IMR-90 (cell line): ENCODE measurements at regions not wholly inside any gene's neighbourhood (a gene's known extent, or its start where the extent isn't known, plus 50 kb on each side); places are given as distances from the start of the nearest gene placed in this dataset.

Experiments used
- ATAC-seq: fragments of 200-7000 bp; cut with Tn5 transposase; 2 replicates; pipeline ENCODE4 v1.9.1; 2020; ENCODE audit warnings: low read depth, mild to moderate bottlenecking, moderate library complexity
- BruUV-seq: library from RNA; stranded (reverse); fragments of 400-500 nt; replicated peaks from 2 replicates; lab custom pipeline; 2021; lab: Mats Ljungman, UMichigan
- CTCF ChIA-PET: fragments of 300-600 bp; formaldehyde crosslinking; extraction: SDS; loops from one replicate; lab custom pipeline; 2021; ENCODE audit warnings: antibody characterized with exemption; lab: Yijun Ruan, JAX
- POLR2A ChIA-PET: fragments of 300-600 bp; sonication (Branson Sonifier 250); formaldehyde crosslinking; loops from one replicate; lab custom pipeline; 2022; ENCODE audit warnings: antibody characterized with exemption; ENCODE audit not compliant: unreplicated experiment; lab: Charles Lee
- DNase-seq: peaks from one replicate; pipeline ENCODE4 v3.0.0; 2013
- H2AFZ ChIP-seq: replicated peaks from 2 replicates; pipeline ENCODE3; 2013; ENCODE audit warnings: low read length, mild to moderate bottlenecking; ENCODE audit not compliant: poor library complexity
- H2AK5ac ChIP-seq: 2 replicates; pipeline ENCODE4 v1.6.1; 2013; ENCODE audit warnings: low read depth, low read length, inconsistent platforms
- H2AK9ac ChIP-seq: replicated peaks from 2 replicates; pipeline ENCODE3; 2013; ENCODE audit warnings: mild to moderate bottlenecking, low read depth, low read length, moderate library complexity; ENCODE audit not compliant: poor library complexity
- H2BK120ac ChIP-seq: 2 replicates; pipeline ENCODE4 v1.6.1; 2013; ENCODE audit warnings: low read depth, low read length, inconsistent platforms
- H2BK15ac ChIP-seq: 3 replicates; pipeline ENCODE4 v1.6.1; 2013; ENCODE audit warnings: low read depth, low read length, inconsistent platforms
- H2BK20ac ChIP-seq: 2 replicates; pipeline ENCODE4 v1.6.1; 2013; ENCODE audit warnings: low read depth, mild to moderate bottlenecking, inconsistent platforms, low read length, moderate library complexity
- H2BK5ac ChIP-seq: 2 replicates; pipeline ENCODE4 v1.6.1; 2013; ENCODE audit warnings: mild to moderate bottlenecking, low read depth, low read length, inconsistent platforms; ENCODE audit not compliant: poor library complexity, severe bottlenecking
- H3K14ac ChIP-seq: replicated peaks from 2 replicates; pipeline ENCODE4 v1.6.1; 2013; ENCODE audit warnings: low read depth, low read length, inconsistent platforms
- H3K18ac ChIP-seq: 2 replicates; pipeline ENCODE4 v1.6.1; 2013; ENCODE audit warnings: low read depth, low read length, control low read depth
- H3K23ac ChIP-seq: 2 replicates; pipeline ENCODE4 v1.6.1; 2013; ENCODE audit warnings: low read depth, low read length, inconsistent platforms
- H3K27ac ChIP-seq: 2 replicates; pipeline ENCODE4 v1.5.1; 2013; ENCODE audit warnings: mild to moderate bottlenecking, control low read depth, low read length; ENCODE audit not compliant: insufficient read depth
- H3K27me3 ChIP-seq: 2 replicates; pipeline ENCODE4 v1.6.1; 2013; ENCODE audit warnings: low read length; ENCODE audit not compliant: control insufficient read depth, insufficient read depth
- H3K36me3 ChIP-seq: 2 replicates; pipeline ENCODE4 v1.6.1; 2013; ENCODE audit warnings: low read length, mixed read lengths; ENCODE audit not compliant: control insufficient read depth, insufficient read depth
- H3K4ac ChIP-seq: 2 replicates; pipeline ENCODE4 v1.6.1; 2013; ENCODE audit warnings: low read depth, low read length, inconsistent platforms
- H3K4me1 ChIP-seq: 2 replicates; pipeline ENCODE4 v1.6.1; 2013; ENCODE audit warnings: low read length, mixed read lengths; ENCODE audit not compliant: control insufficient read depth, insufficient read depth
- H3K4me2 ChIP-seq: 2 replicates; pipeline ENCODE4 v1.6.1; 2013; ENCODE audit warnings: low read depth, mild to moderate bottlenecking, control low read depth, low read length, moderate library complexity
- H3K4me3 ChIP-seq: 2 replicates; pipeline ENCODE4 v1.5.1; 2013; ENCODE audit warnings: low read depth, mild to moderate bottlenecking, control low read depth, low read length, moderate library complexity; ENCODE audit not compliant: insufficient read depth
- H3K56ac ChIP-seq: 2 replicates; pipeline ENCODE4 v1.6.1; 2013; ENCODE audit warnings: low read length, inconsistent platforms; ENCODE audit not compliant: insufficient read depth; ENCODE audit errors: extremely low read depth
- H3K79me1 ChIP-seq, 2 experiments: 2 replicates each; pipeline ENCODE4 v1.6.1; 2013; ENCODE audit warnings: low read length in 2 of 2, inconsistent platforms in 1 of 2, low read depth in 1 of 2
- H3K9ac ChIP-seq: 2 replicates; pipeline ENCODE4 v1.6.1; 2013; ENCODE audit warnings: low read depth, low read length, control low read depth
- H3K9me1 ChIP-seq: 2 replicates; pipeline ENCODE4 v1.6.1; 2013; ENCODE audit warnings: low read length, inconsistent platforms; ENCODE audit not compliant: insufficient read depth
- H3K9me3 ChIP-seq: 2 replicates; pipeline ENCODE4 v1.6.1; 2013; ENCODE audit warnings: low read length; ENCODE audit not compliant: control insufficient read depth, insufficient read depth
- H4K20me1 ChIP-seq: 2 replicates; pipeline ENCODE4 v1.6.1; 2013; ENCODE audit warnings: low read length, inconsistent platforms; ENCODE audit not compliant: insufficient read depth
- H4K5ac ChIP-seq: 2 replicates; pipeline ENCODE4 v1.6.1; 2013; ENCODE audit warnings: mild to moderate bottlenecking, low read depth, low read length, control low read depth
- H4K8ac ChIP-seq, 2 experiments: 2 replicates each; pipeline ENCODE4 v1.6.1; 2013; ENCODE audit warnings: low read depth in 2 of 2, low read length in 2 of 2, control low read depth in 1 of 2, inconsistent platforms in 1 of 2
- H4K91ac ChIP-seq: 2 replicates; pipeline ENCODE4 v1.6.1; 2013; ENCODE audit warnings: low read depth, low read length, inconsistent platforms; ENCODE audit not compliant: insufficient read depth
- BHLHE40 ChIP-seq: fragments of 150-350 bp; IDR thresholded peaks from 2 replicates; pipeline ENCODE4 v1.6.1; 2016; ENCODE audit warnings: mild to moderate bottlenecking, low read depth, low read length
- CHD1 ChIP-seq: IDR thresholded peaks from 2 replicates; pipeline ENCODE4 v1.6.1; 2012; ENCODE audit warnings: low read depth, low read length, improper control_type of control experiment
- CTCF ChIP-seq: conservative IDR thresholded peaks from 2 replicates; pipeline ENCODE4 v1.5.1; 2012; ENCODE audit warnings: mild to moderate bottlenecking, low read depth, low read length, improper control_type of control experiment
- ELK1 ChIP-seq: fragments of 150-350 bp; IDR thresholded peaks from 2 replicates; pipeline ENCODE4 v1.6.1; 2016; ENCODE audit warnings: low read depth, mild to moderate bottlenecking, low read length, moderate library complexity, borderline replicate concordance
- FOS ChIP-seq: fragments of 150-350 bp; IDR thresholded peaks from 2 replicates; pipeline ENCODE4 v1.6.1; 2016; ENCODE audit warnings: low read depth, low read length
- MAFK ChIP-seq: IDR thresholded peaks from 2 replicates; pipeline ENCODE4 v1.6.1; 2012; ENCODE audit warnings: low read depth, low read length, improper control_type of control experiment
- MAZ ChIP-seq: IDR thresholded peaks from 2 replicates; pipeline ENCODE4 v1.6.1; 2012; ENCODE audit warnings: low read depth, mild to moderate bottlenecking, low read length, improper control_type of control experiment, moderate library complexity, borderline replicate concordance
- NFE2L2 ChIP-seq: fragments of 150-350 bp; IDR thresholded peaks from 2 replicates; pipeline ENCODE4 v1.6.1; 2016; ENCODE audit warnings: low read depth, mild to moderate bottlenecking, low read length
- POLR2A ChIP-seq: IDR thresholded peaks from 2 replicates; pipeline ENCODE4 v1.6.1; 2012; ENCODE audit warnings: mild to moderate bottlenecking, low read depth, low read length
- RAD21 ChIP-seq: IDR thresholded peaks from 2 replicates; pipeline ENCODE4 v1.6.1; 2012; ENCODE audit warnings: low read length, improper control_type of control experiment
- RCOR1 ChIP-seq: IDR thresholded peaks from 2 replicates; pipeline ENCODE4 v1.6.1; 2012; ENCODE audit warnings: mild to moderate bottlenecking, low read length, improper control_type of control experiment; ENCODE audit not compliant: insufficient replicate concordance
- RFX5 ChIP-seq: IDR thresholded peaks from 2 replicates; pipeline ENCODE4 v1.8.0; 2012; ENCODE audit warnings: low read depth, mild to moderate bottlenecking, low read length, moderate library complexity
- SMC3 ChIP-seq: fragments of 150-350 bp; IDR thresholded peaks from 2 replicates; pipeline ENCODE4 v1.6.1; 2016; ENCODE audit warnings: low read depth, mild to moderate bottlenecking, antibody characterized with exemption, low read length, moderate library complexity
- USF2 ChIP-seq: fragments of 150-350 bp; IDR thresholded peaks from 2 replicates; pipeline ENCODE4 v1.6.1; 2017; ENCODE audit warnings: mild to moderate bottlenecking, antibody characterized with exemption, low read length, low read depth
- WGBS, 2 experiments: methylation state at CpG; one replicate each; pipeline versions ENCODE4 v1.1.5 to v1.1.7; 2013; ENCODE audit warnings: missing lambda C conversion rate in 2 of 2; ENCODE audit not compliant: insufficient read length in 1 of 2; ENCODE audit errors: extremely low coverage in 2 of 2; 5-methylcytosine and 5-hydroxymethylcytosine counted together
- dilution Hi-C: fragments of 300-500 bp; cut with HindIII; formaldehyde crosslinking; loops from one replicate; pipeline ENCODE4 v1.14.3; 2018; ENCODE audit warnings: low sequenced_read_pairs; ENCODE audit not compliant: unreplicated experiment
- in situ Hi-C: fragments of 300-500 bp; cut with MboI; formaldehyde crosslinking; loops from 3 replicates; pipeline ENCODE4 v1.14.3; 2019; ENCODE audit warnings: low sequenced_read_pairs, inconsistent platforms, mixed read lengths
- intact Hi-C: fragments of 100-400 bp; cut with micrococcal nuclease; formaldehyde crosslinking; loops from 2 replicates; pipeline ENCODE4 v1.10.0; 2022

GRCh38 chr11:31972623-31973022, 118.3 kb upstream of the RCN1 start:
- H3K14ac ChIP-seq = no peak overlapping the region
- dilution Hi-C loops = no loop called here
- no peak overlapping the region for H4K8ac ChIP-seq
- no peaks in the 10 kb centered on the region for H4K20me1 ChIP-seq
- ChIA-PET CTCF (no interaction called here), POLR2A (no interaction called here)
- ATAC-seq = no peak
- no peak overlapping the region for H3K56ac ChIP-seq
- H3K4me1 ChIP-seq = no peaks in the 10 kb centered on the region; the same call in 1 of the 2 replicates
- no peaks in the 10 kb centered on the region for H3K9me3 ChIP-seq
- in situ Hi-C loops = no loop called here
- no peak for TF ChIP-seq ELK1
- no peak for TF ChIP-seq SMC3
- TF ChIP-seq RFX5 = no peak
- TF ChIP-seq CHD1 = no peak
- no peak for TF ChIP-seq CTCF
- TF ChIP-seq BHLHE40 = no peak
- no peak for TF ChIP-seq NFE2L2
- TF ChIP-seq RCOR1 = no peak
- TF ChIP-seq FOS = no peak
- TF ChIP-seq MAFK = no peak
- no peak for TF ChIP-seq MAZ
- TF ChIP-seq USF2 = no peak
- TF ChIP-seq RAD21 = no peak
- TF ChIP-seq POLR2A = no peak
- peaks cover 27% of the 10 kb centered on the region for H3K27me3 ChIP-seq
- H3K18ac ChIP-seq = no peak overlapping the region
- H3K9ac ChIP-seq = no peak overlapping the region
- H2BK20ac ChIP-seq = no peak overlapping the region
- no peak overlapping the region for H2AK5ac ChIP-seq
- BruUV-seq = no TSS peak
- H4K91ac ChIP-seq = no peak overlapping the region
- no peak overlapping the region for H3K23ac ChIP-seq
- no peaks in the 10 kb centered on the region for H3K79me1 ChIP-seq
- WGBS, 2 experiments = 76% methylated on average over 3 of the region's 5 CpGs; no CpG with 5 or more reads in 1 of the 2 experiments
- intact Hi-C loops = no loop called here
- no peak overlapping the region for H3K4me2 ChIP-seq
- no peaks in the 10 kb centered on the region for H3K36me3 ChIP-seq
- H2BK5ac ChIP-seq = no peak overlapping the region
- DNase-seq = no peak
- H2AFZ ChIP-seq = no peak overlapping the region
- no peak overlapping the region for H4K5ac ChIP-seq
- H2BK15ac ChIP-seq = no peak overlapping the region
- no peak overlapping the region for H2BK120ac ChIP-seq
- H3K4me3 ChIP-seq = no peak overlapping the region
- H3K4ac ChIP-seq = no peak overlapping the region
- H2AK9ac ChIP-seq = no peak overlapping the region
- no peak overlapping the region for H3K27ac ChIP-seq
- H3K9me1 ChIP-seq = no peaks in the 10 kb centered on the region
